ENCODE measurements at regions not wholly inside any gene's neighbourhood (a gene's known extent, or its start where the extent isn't known, plus 50 kb on each side); places are given as distances from the start of the nearest gene placed in this dataset.

DNA sequence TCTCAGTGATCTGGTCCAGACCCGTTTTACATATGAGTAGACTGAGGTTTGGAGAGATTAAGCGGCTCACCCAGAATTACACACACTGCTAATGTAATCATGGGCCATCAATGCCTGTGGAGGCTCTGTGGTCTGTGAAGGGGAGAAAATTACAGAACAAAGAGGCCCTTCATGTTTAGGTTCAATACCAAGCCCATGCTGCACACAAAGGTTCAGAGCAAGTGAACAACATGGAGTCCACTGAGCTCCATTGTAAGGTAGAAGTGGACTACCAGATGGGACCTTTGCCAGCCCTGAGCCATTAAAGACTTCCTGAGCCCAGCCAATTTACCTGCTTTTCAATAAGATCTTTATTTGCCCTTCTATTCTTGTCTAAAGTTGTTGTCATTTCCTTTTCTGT, 109.8 kb downstream of the LUZP4 start:
- WGBS, 3 donors, result 75 to 100% (median 95%) methylated on average over 2 of the region's 2 CpGs
- H3K4me3 ChIP-seq, result no peak overlapping the region
- no peaks in the 10 kb centered on the region for H3K36me3 ChIP-seq (ENCODE audit: insufficient read depth in 1 of 2, low read depth in 1 of 2)
- intact Hi-C loops (cut with DNase I), result no loop called here
- no peak overlapping the region for H3K27ac ChIP-seq
- no peaks in the 10 kb centered on the region for H3K4me1 ChIP-seq
- peaks cover 0 to 37% (median 0%) of the 10 kb centered on the region in 3 donors for H3K27me3 ChIP-seq (ENCODE audit: insufficient read depth in 3 of 3, low read length in 2 of 3)
- ATAC-seq (no peak), DNase-seq (no peak)
- no peaks in the 10 kb centered on the region for H3K9me3 ChIP-seq
- TF ChIP-seq, protein P1, sequence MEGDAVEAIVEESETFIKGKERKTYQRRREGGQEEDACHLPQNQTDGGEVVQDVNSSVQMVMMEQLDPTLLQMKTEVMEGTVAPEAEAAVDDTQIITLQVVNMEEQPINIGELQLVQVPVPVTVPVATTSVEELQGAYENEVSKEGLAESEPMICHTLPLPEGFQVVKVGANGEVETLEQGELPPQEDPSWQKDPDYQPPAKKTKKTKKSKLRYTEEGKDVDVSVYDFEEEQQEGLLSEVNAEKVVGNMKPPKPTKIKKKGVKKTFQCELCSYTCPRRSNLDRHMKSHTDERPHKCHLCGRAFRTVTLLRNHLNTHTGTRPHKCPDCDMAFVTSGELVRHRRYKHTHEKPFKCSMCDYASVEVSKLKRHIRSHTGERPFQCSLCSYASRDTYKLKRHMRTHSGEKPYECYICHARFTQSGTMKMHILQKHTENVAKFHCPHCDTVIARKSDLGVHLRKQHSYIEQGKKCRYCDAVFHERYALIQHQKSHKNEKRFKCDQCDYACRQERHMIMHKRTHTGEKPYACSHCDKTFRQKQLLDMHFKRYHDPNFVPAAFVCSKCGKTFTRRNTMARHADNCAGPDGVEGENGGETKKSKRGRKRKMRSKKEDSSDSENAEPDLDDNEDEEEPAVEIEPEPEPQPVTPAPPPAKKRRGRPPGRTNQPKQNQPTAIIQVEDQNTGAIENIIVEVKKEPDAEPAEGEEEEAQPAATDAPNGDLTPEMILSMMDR (IDR thresholded peaks at IDR 0.05), result no peak

DNA sequence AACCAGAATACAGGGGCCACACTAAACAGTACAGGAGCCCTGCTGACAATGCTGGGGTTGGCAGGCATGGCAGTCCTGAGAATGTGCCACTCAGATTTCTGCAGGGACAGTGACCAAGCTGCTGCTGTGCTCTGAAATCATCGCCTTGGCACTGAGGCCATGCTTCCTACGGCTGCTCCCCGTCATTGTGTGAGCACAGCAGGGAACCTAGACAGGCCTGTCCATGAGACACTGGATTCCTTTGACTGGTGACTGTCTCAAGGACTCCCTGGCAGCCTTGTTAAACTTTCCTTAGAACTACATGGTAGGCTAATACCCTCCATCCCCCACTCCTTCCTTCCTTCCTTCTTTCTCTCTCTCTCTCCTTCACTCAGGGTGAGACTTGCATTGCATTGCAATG, 111.4 kb downstream of the LUZP4 start:
- Histone ChIP-seq H3K4me3 (no peak overlapping the region), H3K27me3 (ENCODE audit: insufficient read depth in 3 of 3, low read length in 2 of 3) (peaks cover 0 to 32% (median 0%) of the 10 kb centered on the region in 3 donors), H3K27ac (no peak overlapping the region), H3K4me1 (no peaks in the 10 kb centered on the region), H3K36me3 (ENCODE audit: insufficient read depth in 1 of 2, low read depth in 1 of 2) (no peaks in the 10 kb centered on the region), H3K9me3 (no peaks in the 10 kb centered on the region)
- peak in 2 of 4 donors; percentile 34 to 67 for ATAC-seq
- 57 to 63% (median 61%) methylated on average over 2 to 3 of the region's 3 CpGs for WGBS, 3 donors
- DNase-seq, result no peak
- TF ChIP-seq, protein P1 (IDR thresholded peaks at IDR 0.05), result no peak
- intact Hi-C loops (cut with DNase I), result no loop called here

DNA sequence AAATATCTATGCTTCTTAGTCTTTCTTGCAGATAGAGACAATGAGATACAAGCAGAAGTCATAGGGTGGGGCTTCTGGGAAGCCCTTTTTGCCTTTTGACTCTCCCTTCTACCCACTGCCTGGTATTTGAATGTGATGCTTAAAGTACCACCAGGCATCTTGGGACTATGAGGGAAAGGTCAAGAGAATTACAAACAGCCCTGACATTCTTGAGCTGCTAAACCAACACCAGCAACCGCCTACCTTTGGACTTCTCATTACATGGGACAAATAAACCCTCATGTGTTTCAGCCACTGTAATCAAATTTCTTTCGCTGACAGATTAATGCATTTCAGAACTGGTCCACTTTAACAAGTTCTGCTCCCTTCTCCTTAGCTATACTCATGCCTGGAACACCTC, 112.8 kb downstream of the LUZP4 start:
- Histone ChIP-seq H3K36me3 (ENCODE audit: insufficient read depth in 1 of 2, low read depth in 1 of 2) (no peaks in the 10 kb centered on the region), H3K4me1 (no peaks in the 10 kb centered on the region), H3K4me3 (no peak overlapping the region), H3K27me3 (ENCODE audit: insufficient read depth in 3 of 3, low read length in 2 of 3) (peaks cover 0 to 22% (median 0%) of the 10 kb centered on the region in 3 donors), H3K9me3 (no peaks in the 10 kb centered on the region), H3K27ac (no peak overlapping the region)
- ATAC-seq, result no peak
- TF ChIP-seq, protein P1 (IDR thresholded peaks at IDR 0.05), result no peak
- no peak for DNase-seq
- intact Hi-C loops (cut with DNase I), result no loop called here
- 44 to 91% (median 74%) methylated on average over 2 of the region's 2 CpGs for WGBS, 3 donors

DNA sequence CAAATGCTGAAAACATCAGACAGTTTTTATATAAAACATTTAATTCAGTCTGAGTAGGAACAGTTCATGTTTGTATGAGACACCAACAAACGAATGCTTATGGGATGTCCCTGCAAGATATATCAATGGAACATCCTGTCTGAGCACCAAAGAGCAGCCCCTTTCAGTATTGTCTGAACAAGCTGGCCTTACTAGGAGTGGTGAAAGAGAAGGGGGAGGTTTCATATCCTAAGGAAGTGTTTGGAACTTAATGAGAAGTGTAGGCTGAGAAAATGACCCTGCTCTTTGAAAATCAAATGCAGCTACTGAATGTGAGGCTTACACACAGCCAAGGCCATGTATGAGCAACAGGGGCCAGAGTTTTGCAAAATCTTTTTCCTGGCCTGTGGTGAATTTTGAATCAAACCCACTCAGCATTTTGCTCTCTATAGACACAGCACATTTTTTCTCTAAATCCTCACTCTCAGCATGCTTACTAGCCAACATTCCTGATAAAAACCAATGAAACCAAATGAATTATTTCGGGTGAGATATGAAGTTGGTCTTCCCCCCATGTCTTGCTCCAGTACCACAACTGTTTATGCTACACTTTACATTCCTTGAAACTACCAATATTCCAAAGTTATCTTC, 119.4 kb downstream of the LUZP4 start:
- no peak for DNase-seq
- 60 to 80% (median 78%) methylated on average over 2 of the region's 2 CpGs for WGBS, 3 donors
- ATAC-seq, result no peak

More for the DNA sequence above, 119.4 kb downstream of the LUZP4 start:
- H3K36me3 ChIP-seq (ENCODE audit: insufficient read depth in 1 of 2, low read depth in 1 of 2), result no peaks in the 10 kb centered on the region
- intact Hi-C loops (cut with DNase I), result no loop called here
- no peaks in the 10 kb centered on the region for H3K4me1 ChIP-seq
- H3K9me3 ChIP-seq, result no peaks in the 10 kb centered on the region
- H3K4me3 ChIP-seq, result no peak overlapping the region
- H3K27me3 ChIP-seq (ENCODE audit: insufficient read depth in 3 of 3, low read length in 2 of 3), result peaks cover 0 to 19% (median 0%) of the 10 kb centered on the region in 3 donors
- TF ChIP-seq, protein P1 (IDR thresholded peaks at IDR 0.05), result no peak
- no peak overlapping the region for H3K27ac ChIP-seq

Measured in psoas muscle (tissue), 7 donors.